Colon (tissue), 2 donors: ENCODE measurements at regions not wholly inside any gene's neighbourhood (a gene's known extent, or its start where the extent isn't known, plus 50 kb on each side); places are given as distances from the start of the nearest gene placed in this dataset.

Experiments used
- FAIRE-seq: peaks from 2 replicates; lab custom pipeline; 2012; peaks lifted over from hg19 to GRCh38; lab: Jason Lieb, UNC
- donor health status: control.
- donor health status: control.

DNA sequence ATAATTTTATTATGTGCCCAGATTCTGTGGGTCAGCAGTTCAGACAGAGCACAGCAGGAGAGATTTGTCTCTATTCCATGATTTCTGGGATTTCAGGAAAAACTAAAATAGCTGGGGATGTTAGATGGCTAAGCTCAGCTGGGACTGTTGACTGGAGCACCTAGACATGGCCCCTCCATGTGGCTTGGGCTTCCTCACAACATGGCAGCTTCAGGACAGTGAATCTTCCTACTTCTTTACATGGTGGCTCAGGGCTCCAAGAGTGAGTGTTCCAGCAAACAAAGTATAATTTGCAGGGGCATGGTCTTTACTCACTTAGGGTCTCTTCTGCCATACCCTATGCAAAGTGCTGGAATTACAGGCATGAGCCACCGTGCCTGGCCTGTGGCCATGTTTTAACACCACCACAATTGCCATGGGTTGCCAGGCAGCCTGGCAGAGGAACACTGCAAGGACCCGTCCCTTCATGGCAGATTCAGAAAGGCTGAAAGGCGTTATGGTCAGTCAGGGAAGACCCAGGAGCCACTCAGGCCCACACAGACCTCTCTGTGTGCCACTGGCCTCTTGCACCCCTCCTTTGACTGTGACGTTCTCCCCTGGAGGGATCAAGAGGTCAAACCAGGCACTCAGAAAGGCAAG lies 50.8 kb upstream of the ZMIZ1 start:
- FAIRE-seq: no peak

DNA sequence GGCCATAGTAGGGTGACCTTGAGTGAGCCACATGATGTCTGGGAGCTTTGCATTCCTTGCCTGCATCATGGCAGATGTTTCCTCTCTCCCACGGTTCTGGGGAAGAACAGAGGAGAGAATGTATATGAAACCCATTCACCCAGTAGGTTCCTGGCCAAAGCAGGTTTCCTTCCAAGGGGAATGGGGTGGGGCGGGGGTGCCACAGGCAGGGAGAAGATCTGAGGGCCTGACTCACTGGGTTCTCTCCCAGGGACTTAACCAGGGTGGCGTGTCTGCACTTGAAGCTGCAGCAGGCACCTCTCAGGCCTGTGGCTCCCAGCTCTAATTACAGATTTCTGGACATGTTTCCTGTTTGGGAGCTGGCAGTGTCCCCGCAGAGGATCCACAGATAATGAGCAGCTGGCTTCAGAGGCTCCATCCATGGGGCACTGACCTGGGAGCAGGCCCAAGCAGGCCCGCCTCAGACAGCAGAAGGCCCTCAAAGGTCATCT lies 50.2 kb upstream of the ZMIZ1 start:
- FAIRE-seq: no peak
